Stimulated activated memory B cell treated with anti-CD40 and anti-IgM and Interleukin-4, amounts not matched to agents 10 μg/mL and 1 μg/mL and 100 μg/mL, for 72 hours (primary cell): ENCODE measurements at regions not wholly inside any gene's neighbourhood (a gene's known extent, or its start where the extent isn't known, plus 50 kb on each side); places are given as distances from the start of the nearest gene placed in this dataset.
"Not testable (repeated sequence)": the region's sequence is repeated elsewhere in the genome, so short reads cannot be mapped to it uniquely, and the experiment has no call there.

ENCODE experiments used
- ATAC-seq: fragments of 150-1000 bp; cut with Tn5 transposase; 2 replicates; pipeline ENCODE4 v1.10.0; 2021
- H3K27ac Mint-ChIP-seq: one replicate; pipeline ENCODE4 v1.8.0; 2022; ENCODE audit warnings: mild to moderate bottlenecking, mixed read lengths
- H3K27me3 Mint-ChIP-seq: one replicate; pipeline ENCODE4 v1.8.0; 2022; ENCODE audit warnings: mixed read lengths
- H3K36me3 Mint-ChIP-seq: one replicate; pipeline ENCODE4 v1.8.0; 2022; ENCODE audit warnings: mixed read lengths
- H3K4me1 Mint-ChIP-seq: one replicate; pipeline ENCODE4 v1.8.0; 2022; ENCODE audit warnings: mixed read lengths
- H3K4me3 Mint-ChIP-seq: one replicate; pipeline ENCODE4 v1.8.0; 2022; ENCODE audit warnings: mild to moderate bottlenecking, moderate library complexity, mixed read lengths
- H3K9me3 Mint-ChIP-seq: one replicate; pipeline ENCODE4 v1.8.0; 2022; ENCODE audit warnings: mixed read lengths

DNA sequence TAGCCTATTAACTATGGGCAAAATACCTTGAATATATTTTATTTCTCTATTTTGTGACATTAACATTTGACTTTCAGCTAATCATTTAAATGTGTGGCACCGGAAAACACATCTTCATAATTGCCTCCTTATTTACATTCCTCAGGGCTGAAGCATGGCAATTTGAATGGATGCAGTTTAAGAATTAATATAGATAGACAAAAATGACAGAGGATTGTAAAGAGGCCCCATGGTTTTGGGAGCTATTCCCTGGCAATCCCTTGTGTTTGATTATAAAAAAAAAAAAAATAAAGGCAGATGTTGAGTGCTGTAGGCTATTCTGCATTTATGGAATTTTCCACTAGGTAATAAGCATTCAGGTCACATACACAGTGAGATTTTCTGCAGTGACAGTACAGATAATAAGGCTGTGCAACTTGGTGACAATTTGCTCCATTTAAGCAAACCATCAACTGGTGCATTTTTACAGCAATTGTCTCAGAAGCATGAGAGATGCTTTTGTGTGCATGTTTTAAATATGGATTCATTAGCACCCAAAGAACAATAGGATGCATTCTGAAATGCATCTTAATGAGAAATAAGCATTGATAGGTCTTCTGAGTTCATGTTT is 123.2 kb upstream of the SLC38A4 start:
- H3K4me1 Mint-ChIP-seq, result no peaks in the 10 kb centered on the region
- no peak overlapping the region for H3K27ac Mint-ChIP-seq
- H3K36me3 Mint-ChIP-seq, result no peaks in the 10 kb centered on the region
- ATAC-seq, result no peak
- peaks cover 12% of the 10 kb centered on the region for H3K27me3 Mint-ChIP-seq
- H3K9me3 Mint-ChIP-seq, result no peaks in the 10 kb centered on the region
- no peak overlapping the region for H3K4me3 Mint-ChIP-seq

DNA sequence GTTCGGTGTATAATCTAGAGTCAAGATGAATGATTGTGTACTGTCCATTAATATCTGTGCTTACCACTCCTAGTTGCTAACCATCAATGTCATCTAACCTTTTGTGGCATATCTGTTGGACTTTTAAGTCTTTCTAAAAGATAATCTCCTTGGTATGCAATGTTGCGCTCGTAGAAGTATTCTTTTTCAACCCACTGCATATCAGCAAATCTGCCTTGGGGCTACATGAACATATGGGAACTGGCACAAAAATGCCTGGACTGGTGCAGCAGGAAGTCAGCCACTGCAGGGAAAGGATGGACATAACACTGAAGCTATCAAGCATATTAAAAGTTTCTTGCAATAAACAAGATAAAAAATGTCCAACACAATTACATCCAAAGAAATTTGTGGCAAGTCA is 124.3 kb upstream of the SLC38A4 start:
- ATAC-seq, result no peak
- no peaks in the 10 kb centered on the region for H3K36me3 Mint-ChIP-seq
- H3K27me3 Mint-ChIP-seq, result peaks cover 12% of the 10 kb centered on the region
- H3K9me3 Mint-ChIP-seq, result no peaks in the 10 kb centered on the region
- no peaks in the 10 kb centered on the region for H3K4me1 Mint-ChIP-seq
- no peak overlapping the region for H3K4me3 Mint-ChIP-seq
- no peak overlapping the region for H3K27ac Mint-ChIP-seq

DNA sequence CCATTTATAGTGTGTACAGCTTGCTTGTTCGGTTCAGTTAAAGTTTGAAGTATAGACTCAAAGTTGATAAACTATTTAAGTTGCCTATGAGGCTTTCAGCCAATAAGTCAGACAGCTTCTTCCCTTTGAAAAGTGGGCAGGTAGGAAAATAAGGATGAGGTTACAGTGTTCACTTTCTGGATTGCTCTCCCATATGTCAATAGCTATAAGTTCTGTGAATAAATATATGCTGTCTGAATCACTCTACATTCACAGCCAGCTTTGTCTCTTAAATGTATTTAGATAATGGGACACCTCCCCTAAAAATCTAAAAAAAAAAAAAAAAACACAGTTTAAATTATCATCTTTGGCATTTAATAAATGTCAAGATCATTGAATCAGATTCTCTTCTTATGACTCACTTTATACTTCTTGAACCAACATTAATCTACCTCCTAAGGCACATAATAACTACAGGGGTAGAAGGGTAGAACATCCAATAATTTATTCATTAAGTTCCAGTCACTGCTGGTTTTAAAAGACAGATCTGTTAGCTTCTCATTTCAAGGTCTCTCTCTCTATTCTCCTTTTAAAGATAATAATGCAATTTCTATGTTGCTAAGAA is 126.4 kb upstream of the PCED1B start:
- no peak for ATAC-seq

DNA sequence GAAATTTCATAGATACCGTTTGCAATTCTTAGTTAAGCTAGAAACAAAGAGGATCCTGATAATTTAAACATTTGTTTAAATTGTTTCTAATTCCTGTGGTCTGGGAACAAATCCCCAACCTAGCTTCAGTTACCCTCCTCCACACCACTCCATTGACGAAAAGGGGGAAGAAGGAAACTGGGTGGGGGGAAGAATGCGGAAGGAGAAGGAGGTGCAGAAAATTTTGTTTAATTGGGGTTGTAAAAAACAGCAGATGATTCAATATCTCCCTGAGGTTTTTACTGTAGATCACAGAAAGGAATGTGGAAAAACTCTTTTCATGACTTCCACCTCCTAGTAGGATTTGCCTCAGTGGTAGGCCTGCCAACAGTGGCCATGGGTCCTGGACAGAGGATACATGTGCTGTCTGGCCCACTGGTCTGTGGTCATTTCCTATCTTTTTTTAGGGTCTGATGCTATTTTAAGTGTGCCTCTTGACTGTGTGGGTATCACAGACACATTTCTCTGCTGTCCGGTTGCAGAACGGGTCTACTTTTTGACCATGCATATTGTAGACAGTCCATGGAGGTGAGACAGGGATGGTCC is 122.9 kb upstream of the PCED1B start:
- Mint-ChIP-seq H3K27ac (no peak overlapping the region), H3K4me3 (no peak overlapping the region), H3K9me3 (no peaks in the 10 kb centered on the region), H3K4me1 (peaks cover 8% of the 10 kb centered on the region), H3K36me3 (no peaks in the 10 kb centered on the region), H3K27me3 (peaks cover 28% of the 10 kb centered on the region)
- ATAC-seq, result no peak

More for the DNA sequence above, 126.4 kb upstream of the PCED1B start:
- H3K4me3 Mint-ChIP-seq, result no peak overlapping the region
- H3K27me3 Mint-ChIP-seq, result peaks cover 28% of the 10 kb centered on the region
- H3K36me3 Mint-ChIP-seq, result no peaks in the 10 kb centered on the region
- H3K27ac Mint-ChIP-seq, result no peak overlapping the region
- peaks cover 8% of the 10 kb centered on the region for H3K4me1 Mint-ChIP-seq
- H3K9me3 Mint-ChIP-seq, result no peaks in the 10 kb centered on the region

DNA sequence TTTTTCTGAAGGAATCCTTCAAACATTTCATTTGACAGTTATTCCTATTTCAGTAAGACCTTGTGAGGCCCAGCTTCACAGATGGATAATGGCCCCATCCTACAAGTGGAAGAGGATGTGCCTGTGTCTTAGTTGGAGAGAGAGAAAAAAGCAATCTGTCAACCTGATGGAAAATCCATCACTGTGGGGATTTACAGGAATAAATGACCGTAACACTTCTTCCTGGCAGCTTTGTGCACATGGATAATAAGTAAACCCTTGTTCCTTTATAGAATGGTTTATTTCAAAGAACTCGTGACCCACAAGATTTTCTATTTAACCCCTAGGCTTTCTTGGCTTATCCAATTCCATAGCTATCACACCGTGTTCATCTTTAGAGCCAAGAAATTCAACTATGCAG is 121.4 kb upstream of the PCED1B start:
- Mint-ChIP-seq H3K36me3 (no peaks in the 10 kb centered on the region), H3K27ac (no peak overlapping the region), H3K4me1 (peaks cover 8% of the 10 kb centered on the region), H3K4me3 (no peak overlapping the region), H3K9me3 (no peaks in the 10 kb centered on the region), H3K27me3 (peaks cover 21% of the 10 kb centered on the region)
- no peak for ATAC-seq

DNA sequence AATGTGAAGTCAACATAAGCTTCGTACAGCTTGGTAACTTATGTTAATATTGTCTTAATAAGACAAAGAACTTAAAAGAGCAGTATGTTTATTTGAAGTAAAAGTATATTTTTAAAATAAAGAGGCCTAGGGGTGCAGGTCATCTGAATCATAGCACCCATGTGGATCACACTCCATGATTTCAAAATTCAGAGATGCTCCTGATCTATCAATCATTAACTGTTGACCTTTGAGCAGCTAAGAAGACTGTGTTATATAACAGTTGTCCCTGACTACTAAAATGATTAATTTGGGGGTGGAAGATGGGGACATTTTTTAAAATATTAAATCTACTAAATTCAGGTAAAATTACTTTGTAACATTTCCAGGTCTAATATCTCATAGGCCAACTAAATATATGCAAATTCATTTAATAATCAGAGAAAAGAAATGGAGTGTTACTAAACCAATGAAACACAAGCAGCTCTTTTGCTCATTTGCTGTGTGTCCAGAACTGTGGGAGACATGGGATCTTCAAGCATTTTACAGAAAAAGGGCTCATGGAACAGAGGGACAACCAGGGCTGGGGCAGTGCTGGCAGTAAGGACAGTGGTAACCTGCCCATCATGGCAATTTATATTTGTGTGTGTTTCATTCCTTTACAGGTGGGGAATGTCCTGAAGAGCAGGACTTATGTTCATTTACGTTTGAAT is 120.7 kb upstream of the PCED1B start:
- Mint-ChIP-seq H3K27me3 (peaks cover 16% of the 10 kb centered on the region), H3K4me1 (peaks cover 8% of the 10 kb centered on the region), H3K4me3 (no peak overlapping the region), H3K9me3 (no peaks in the 10 kb centered on the region), H3K36me3 (no peaks in the 10 kb centered on the region), H3K27ac (no peak overlapping the region)
- ATAC-seq, result no peak

DNA sequence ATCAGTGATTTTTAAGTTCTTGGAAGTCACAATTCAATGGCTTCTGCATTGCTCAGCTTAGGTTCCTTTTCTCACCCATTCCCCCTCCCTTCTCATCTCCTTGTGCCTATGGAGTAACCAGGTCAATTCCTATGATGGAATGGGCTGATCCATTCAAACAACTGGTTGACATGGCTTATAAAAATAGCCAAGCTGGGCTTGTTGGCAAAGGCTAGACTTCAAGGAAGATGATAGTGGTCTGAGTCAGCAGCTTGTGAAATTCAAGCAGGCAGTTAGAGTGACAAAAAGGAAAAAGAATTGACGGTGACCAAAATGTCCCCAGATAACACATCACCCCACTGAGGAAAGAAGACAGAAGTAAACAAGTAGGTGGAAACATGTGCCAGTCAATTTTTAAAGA is 119.9 kb upstream of the PCED1B start:
- H3K27ac Mint-ChIP-seq, result no peak overlapping the region
- no peak overlapping the region for H3K4me3 Mint-ChIP-seq

DNA sequence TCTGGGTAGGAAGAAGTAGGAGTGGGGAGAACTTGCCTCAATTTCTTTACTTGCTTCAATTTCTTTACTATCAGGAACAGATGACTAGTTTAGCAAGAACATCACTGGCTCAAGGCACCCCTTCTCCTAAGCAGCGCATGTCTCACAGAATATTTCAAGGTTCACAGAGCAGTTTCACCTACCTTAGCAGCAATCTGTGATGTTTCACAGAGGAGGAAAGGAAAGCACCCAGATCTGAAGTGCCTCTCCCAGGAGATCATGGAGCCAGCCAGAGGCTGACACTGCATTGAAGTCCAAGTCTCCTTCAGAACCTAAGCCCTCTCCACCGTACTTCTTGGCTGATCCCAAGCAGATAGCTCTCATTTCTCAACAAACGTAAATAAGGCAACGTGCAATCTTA is 118.7 kb upstream of the PCED1B start:
- H3K27ac Mint-ChIP-seq, result no peak overlapping the region
- H3K4me3 Mint-ChIP-seq, result no peak overlapping the region
- no peaks in the 10 kb centered on the region for H3K9me3 Mint-ChIP-seq
- H3K36me3 Mint-ChIP-seq, result no peaks in the 10 kb centered on the region
- peaks cover 8% of the 10 kb centered on the region for H3K4me1 Mint-ChIP-seq
- ATAC-seq, result no peak
- peaks cover 11% of the 10 kb centered on the region for H3K27me3 Mint-ChIP-seq

More for the DNA sequence above, 119.9 kb upstream of the PCED1B start:
- H3K4me1 Mint-ChIP-seq, result peaks cover 8% of the 10 kb centered on the region
- no peak for ATAC-seq
- no peaks in the 10 kb centered on the region for H3K9me3 Mint-ChIP-seq
- peaks cover 16% of the 10 kb centered on the region for H3K27me3 Mint-ChIP-seq
- H3K36me3 Mint-ChIP-seq, result no peaks in the 10 kb centered on the region

DNA sequence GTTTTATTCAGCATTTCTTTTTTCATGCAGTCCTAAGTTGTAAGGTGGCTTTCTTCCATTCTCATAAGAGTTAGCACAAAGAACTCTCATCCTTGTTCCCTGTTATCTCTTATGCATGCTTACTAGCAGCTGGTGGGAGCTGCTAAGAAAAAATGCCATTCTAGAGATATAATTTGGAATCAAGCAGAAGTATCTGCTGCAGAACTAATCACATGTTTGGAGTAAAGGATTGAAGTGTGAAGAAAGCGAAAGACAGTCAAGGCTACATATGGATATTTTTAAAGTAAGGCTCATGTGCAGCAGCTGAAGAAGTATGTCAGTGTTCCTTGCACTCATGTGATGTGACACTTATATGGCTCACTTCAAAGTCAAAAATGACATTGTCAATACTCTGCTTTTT is 116.2 kb upstream of the PCED1B start:
- no peak overlapping the region for H3K4me3 Mint-ChIP-seq
- no peak overlapping the region for H3K27ac Mint-ChIP-seq
- no peaks in the 10 kb centered on the region for H3K27me3 Mint-ChIP-seq
- no peaks in the 10 kb centered on the region for H3K36me3 Mint-ChIP-seq
- H3K4me1 Mint-ChIP-seq, result no peaks in the 10 kb centered on the region
- no peak for ATAC-seq
- no peaks in the 10 kb centered on the region for H3K9me3 Mint-ChIP-seq

DNA sequence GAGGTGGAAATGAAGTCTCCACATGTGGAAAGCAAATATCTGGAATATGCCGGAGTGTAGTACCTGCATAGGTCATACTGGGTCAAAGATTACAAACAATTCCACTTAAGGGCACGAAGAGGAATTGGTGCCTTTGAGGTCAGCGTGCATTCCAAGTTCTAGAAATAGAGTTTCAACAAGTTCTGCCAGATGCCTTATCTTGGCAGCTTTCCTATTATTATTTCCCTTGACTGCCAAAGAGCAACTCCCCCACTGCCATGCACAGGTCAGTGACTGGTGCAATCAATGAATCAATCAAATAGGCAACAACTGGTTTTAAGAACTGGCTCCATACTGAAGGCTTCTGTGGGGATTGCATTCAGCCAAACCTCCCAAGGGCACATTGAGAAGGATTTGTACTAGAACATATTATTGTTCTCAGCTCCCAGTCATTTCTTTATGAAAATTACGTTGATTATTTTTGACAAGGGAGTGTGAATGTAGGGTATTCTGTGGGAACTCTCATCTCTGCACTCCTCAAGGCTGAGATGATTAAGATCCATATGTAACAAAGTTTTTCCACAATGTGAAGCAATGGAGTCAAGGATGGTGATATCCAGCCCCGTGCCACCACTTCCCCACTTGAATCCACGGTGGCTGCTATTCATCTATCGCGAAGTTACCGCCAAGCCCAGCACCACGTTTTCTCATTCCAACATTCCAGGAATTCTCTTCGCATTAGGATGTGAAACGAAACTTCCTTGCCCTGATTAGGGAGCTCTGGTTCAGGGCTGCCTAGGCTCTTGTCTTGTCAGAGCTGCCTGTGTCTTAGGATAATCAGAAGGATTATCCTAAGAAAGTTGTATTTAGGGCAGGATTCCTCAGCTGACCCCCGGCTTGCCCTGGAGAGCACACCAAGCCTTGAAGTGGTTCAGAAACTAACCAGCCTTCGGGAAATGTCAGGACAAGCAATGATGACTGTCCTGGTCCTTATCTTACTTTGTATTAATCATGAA is 115.1 kb upstream of the PCED1B start:
- H3K4me3 Mint-ChIP-seq, result no peak overlapping the region
- no peaks in the 10 kb centered on the region for H3K4me1 Mint-ChIP-seq

DNA sequence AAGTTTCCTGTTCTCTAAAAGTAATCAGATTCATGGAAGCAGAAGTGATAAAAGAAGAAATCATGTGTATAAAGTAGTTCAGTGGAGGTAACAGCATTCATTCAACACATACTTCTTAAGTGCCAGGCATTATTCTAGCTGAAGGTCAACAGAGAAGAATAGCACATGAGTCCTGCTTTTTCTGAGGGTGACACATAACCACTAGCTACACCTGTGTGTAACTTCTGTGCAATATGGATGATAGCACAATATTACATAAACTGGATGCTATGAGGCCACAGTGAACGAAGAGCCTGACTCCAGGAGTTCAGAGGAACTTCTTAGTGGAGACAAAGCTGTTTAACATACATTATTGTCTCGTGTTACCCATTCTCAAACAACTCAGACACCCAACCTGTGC is 114.3 kb upstream of the PCED1B start:
- no peaks in the 10 kb centered on the region for H3K36me3 Mint-ChIP-seq
- no peak overlapping the region for H3K27ac Mint-ChIP-seq
- no peak for ATAC-seq
- no peaks in the 10 kb centered on the region for H3K9me3 Mint-ChIP-seq
- no peak overlapping the region for H3K4me3 Mint-ChIP-seq
- H3K4me1 Mint-ChIP-seq, result no peaks in the 10 kb centered on the region
- H3K27me3 Mint-ChIP-seq, result no peaks in the 10 kb centered on the region

More for the DNA sequence above, 115.1 kb upstream of the PCED1B start:
- H3K9me3 Mint-ChIP-seq, result no peaks in the 10 kb centered on the region
- ATAC-seq, result no peak
- H3K36me3 Mint-ChIP-seq, result no peaks in the 10 kb centered on the region
- no peak overlapping the region for H3K27ac Mint-ChIP-seq
- no peaks in the 10 kb centered on the region for H3K27me3 Mint-ChIP-seq

DNA sequence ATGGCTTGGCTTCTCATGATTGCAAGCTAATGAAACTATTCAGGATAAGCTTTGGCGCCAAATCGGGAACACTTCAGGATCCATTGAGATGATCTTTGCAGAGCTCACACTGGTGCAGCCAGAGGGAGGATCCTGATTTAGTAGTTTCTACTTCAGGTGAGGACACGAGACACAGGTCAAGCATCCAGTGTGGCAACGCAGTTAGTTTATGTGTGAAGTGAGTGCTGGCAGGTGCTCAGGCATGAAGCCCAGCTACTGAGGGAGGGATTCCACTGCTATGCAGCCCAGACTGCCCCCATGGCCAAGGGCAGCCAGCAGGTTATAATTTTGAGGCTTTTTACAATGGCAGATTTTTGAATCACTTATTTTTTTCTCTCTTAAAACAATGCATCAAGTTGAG is 113.5 kb upstream of the PCED1B start:
- Mint-ChIP-seq H3K4me3 (no peak overlapping the region), H3K27me3 (peaks cover 2% of the 10 kb centered on the region), H3K4me1 (no peaks in the 10 kb centered on the region), H3K36me3 (no peaks in the 10 kb centered on the region), H3K9me3 (no peaks in the 10 kb centered on the region), H3K27ac (no peak overlapping the region)
- ATAC-seq, result no peak

DNA sequence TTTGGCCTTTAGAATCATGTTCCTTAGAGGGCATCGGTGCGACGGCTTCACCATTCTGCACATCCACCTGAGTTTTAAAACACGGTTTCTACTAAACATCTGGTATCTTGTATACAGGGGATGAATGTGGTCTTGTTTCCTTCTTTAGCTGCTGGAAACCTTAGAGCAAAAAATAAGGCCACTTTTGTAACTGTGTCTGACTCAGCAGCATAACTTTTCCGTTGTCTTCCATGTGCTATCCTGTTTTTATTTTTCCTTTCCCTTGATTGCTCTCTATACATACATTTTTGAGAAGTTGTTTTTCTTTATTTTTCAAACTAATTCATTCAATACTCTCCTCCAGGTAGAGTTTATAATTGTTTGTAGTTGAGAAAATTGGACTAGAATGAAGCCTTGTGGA is 108.8 kb upstream of the PCED1B start:
- H3K4me1 Mint-ChIP-seq, result no peaks in the 10 kb centered on the region
- no peak for ATAC-seq
- peaks cover 38% of the 10 kb centered on the region for H3K27me3 Mint-ChIP-seq
- H3K36me3 Mint-ChIP-seq, result no peaks in the 10 kb centered on the region
- H3K27ac Mint-ChIP-seq, result no peak overlapping the region
- peaks cover 3% of the 10 kb centered on the region for H3K9me3 Mint-ChIP-seq
- H3K4me3 Mint-ChIP-seq, result no peak overlapping the region

DNA sequence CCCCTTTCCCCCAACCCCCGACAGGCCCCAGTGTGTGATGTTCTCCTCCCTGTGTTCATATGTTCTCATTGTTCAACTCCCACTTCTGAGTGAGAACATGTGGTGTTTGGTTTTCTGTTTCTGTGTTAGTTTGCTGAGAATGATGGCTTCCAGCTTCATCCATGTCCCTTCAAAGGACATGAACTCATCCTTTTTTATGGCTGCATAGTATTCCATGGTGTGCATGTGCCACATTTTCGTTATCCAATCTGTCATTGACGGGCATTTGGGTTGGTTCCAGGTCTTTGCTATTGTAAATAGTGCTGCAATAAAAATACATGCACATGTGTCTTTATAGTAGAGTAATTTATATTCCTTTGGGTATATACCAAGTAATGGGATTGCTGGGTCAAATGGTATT is 105.5 kb upstream of the PCED1B start:
- not testable (repeated sequence) for H3K4me3 Mint-ChIP-seq, ATAC-seq, H3K9me3 Mint-ChIP-seq, H3K4me1 Mint-ChIP-seq, H3K36me3 Mint-ChIP-seq, H3K27ac Mint-ChIP-seq
- peaks cover 57% of the 10 kb centered on the region for H3K27me3 Mint-ChIP-seq

DNA sequence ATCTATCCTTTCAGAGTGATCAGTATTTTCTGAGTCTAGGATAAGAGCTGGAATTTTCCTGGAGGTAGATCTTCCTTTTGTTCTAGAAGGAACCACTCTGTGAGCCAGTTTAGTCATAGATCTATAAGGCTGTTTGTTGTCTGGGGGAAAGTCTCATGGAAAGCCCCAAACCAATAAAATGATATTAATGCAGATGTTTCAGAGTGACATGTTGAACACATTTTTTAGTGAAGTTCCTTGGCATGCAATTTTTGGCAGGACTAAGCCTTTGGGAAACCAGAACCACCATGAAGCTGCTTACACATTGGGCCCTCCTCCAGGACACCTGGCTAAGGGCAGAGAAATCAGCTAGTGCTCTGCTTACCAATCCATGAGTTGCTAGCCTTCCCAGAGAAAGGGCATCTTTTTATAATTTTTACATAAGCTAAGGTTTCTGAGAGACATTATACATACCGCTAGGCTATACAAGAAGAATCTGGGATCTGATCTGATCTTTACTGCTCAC is 101.5 kb upstream of the PCED1B start:
- no peaks in the 10 kb centered on the region for H3K36me3 Mint-ChIP-seq
- H3K9me3 Mint-ChIP-seq, result peaks cover 3% of the 10 kb centered on the region
- no peak overlapping the region for H3K4me3 Mint-ChIP-seq
- peaks cover 63% of the 10 kb centered on the region for H3K27me3 Mint-ChIP-seq
- H3K27ac Mint-ChIP-seq, result no peak overlapping the region
- no peak for ATAC-seq
- H3K4me1 Mint-ChIP-seq, result no peaks in the 10 kb centered on the region
